LHCN-M2 (cell line): ENCODE measurements at regions not wholly inside any gene's neighbourhood (a gene's known extent, or its start where the extent isn't known, plus 50 kb on each side); places are given as distances from the start of the nearest gene placed in this dataset.

Experiments
- DNase-seq: peaks from one replicate; pipeline ENCODE4 v3.0.0-alpha.2; 2012; ENCODE audit warnings: low read depth

- no peak for DNase-seq
Observed at GRCh38 chr4:140213749-140214148, 59.8 kb upstream of the MAML3 start.

GRCh38 chr4:140213116-140213515, 59.1 kb upstream of the MAML3 start:
- no peak for DNase-seq

GRCh38 chr4:140212646-140213045, 58.7 kb upstream of the MAML3 start:
- no peak for DNase-seq

GRCh38 chr4:140212194-140212593, 58.2 kb upstream of the MAML3 start:
- no peak for DNase-seq

GRCh38 chr4:140211693-140212092, 57.7 kb upstream of the MAML3 start:
- no peak for DNase-seq

GRCh38 chr4:140211161-140211560, 57.2 kb upstream of the MAML3 start:
- no peak for DNase-seq

- DNase-seq: no peak
Observed at GRCh38 chr4:140208921-140209320, 54.9 kb upstream of the MAML3 start.
